ENCODE measurements at regions not wholly inside any gene's neighbourhood (a gene's known extent, or its start where the extent isn't known, plus 50 kb on each side); places are given as distances from the start of the nearest gene placed in this dataset.

DNA sequence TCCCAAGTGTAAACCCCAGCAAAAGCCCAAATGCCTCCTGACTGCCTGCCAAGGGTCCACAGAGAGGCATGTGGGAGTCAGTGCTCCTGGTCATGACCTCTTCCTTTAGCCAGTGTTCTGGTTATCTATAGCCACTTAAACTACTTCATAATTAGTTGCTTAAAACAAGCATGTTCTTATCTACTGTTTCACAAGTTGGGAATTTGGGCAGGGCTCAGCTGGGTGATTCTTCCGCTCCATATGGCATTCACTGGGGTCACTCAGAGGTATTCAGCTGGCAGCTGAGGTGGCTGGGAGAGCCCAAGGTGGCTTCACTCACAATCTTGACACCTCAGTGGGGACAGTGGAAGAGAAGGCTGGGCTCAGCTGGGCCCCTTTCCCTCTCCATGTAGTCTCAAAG is 184.0 kb upstream of the RGS6 start:
- Mint-ChIP-seq H3K27ac (ENCODE audit: unreplicated experiment) (no peak overlapping the region), H3K4me3 (ENCODE audit: unreplicated experiment) (no peak overlapping the region), H3K27me3 (ENCODE audit: low read depth) (no peaks in the 10 kb centered on the region), H3K36me3 (ENCODE audit: low read depth) (peaks cover 3% of the 10 kb centered on the region), H3K9me3 (ENCODE audit: low read depth) (peaks cover 17% of the 10 kb centered on the region), H3K4me1 (ENCODE audit: low read depth) (peaks cover 11% of the 10 kb centered on the region)
- DNase-seq (ENCODE audit: low spot score) = no peak
- TF ChIP-seq, protein P1, sequence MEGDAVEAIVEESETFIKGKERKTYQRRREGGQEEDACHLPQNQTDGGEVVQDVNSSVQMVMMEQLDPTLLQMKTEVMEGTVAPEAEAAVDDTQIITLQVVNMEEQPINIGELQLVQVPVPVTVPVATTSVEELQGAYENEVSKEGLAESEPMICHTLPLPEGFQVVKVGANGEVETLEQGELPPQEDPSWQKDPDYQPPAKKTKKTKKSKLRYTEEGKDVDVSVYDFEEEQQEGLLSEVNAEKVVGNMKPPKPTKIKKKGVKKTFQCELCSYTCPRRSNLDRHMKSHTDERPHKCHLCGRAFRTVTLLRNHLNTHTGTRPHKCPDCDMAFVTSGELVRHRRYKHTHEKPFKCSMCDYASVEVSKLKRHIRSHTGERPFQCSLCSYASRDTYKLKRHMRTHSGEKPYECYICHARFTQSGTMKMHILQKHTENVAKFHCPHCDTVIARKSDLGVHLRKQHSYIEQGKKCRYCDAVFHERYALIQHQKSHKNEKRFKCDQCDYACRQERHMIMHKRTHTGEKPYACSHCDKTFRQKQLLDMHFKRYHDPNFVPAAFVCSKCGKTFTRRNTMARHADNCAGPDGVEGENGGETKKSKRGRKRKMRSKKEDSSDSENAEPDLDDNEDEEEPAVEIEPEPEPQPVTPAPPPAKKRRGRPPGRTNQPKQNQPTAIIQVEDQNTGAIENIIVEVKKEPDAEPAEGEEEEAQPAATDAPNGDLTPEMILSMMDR (IDR thresholded peaks at IDR 0.05) = no peak

DNA sequence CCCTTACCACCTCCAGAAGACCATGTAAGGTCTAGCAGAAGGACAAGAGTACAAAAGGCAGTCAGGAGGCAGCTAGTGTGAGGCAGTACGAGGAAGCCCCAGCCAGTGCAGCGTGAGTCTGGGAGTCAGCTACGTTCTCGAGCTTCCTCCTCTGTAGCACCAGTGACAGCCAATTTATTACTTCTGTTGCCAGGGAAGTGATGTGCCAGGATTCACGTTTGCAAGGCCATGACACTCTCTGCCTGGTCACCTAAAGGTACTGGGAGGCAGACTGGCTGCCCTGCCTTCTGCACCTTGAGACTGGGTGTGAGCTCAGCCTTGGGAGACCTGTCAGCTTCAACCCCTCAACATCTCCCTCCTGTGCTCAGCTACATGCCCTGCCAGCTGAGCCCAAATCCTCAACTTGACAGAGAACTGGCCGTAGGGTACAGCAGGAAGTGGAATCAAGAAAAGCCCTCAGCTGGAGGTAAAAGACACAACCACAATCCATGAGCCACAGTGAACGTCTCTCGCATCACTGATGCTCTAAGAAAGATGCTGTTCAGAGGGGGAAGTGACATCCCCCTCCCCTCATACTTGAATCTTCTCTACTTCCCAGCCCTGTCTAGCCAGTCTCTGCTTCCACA is 182.5 kb upstream of the RGS6 start:
- Mint-ChIP-seq H3K4me1 (ENCODE audit: low read depth) (peaks cover 21% of the 10 kb centered on the region), H3K4me3 (ENCODE audit: unreplicated experiment) (no peak overlapping the region), H3K27ac (ENCODE audit: unreplicated experiment) (no peak overlapping the region), H3K36me3 (ENCODE audit: low read depth) (peaks cover 3% of the 10 kb centered on the region), H3K9me3 (ENCODE audit: low read depth) (peaks cover 17% of the 10 kb centered on the region), H3K27me3 (ENCODE audit: low read depth) (no peaks in the 10 kb centered on the region)
- TF ChIP-seq, protein P1 (IDR thresholded peaks at IDR 0.05) = peak; percentile 22
- DNase-seq (ENCODE audit: low spot score) = no peak

DNA sequence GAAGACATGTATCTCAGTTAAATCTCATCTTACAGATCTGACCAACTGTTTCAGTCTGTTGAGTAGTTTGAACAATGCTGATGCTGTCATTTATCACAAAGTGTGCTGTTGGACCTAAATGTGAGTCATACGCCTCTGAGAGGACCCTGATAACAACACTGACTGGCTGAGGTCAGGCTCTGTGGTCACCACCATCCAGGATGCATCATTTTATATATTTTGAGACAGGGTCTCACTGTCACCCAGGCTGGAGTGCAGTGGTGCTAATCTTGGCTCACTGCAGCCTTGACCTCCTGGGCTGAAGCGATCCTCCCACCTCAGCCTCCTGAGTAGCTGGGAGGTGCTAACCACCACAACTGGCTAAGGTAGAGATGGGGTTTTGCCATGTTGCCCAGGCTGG is 181.0 kb upstream of the RGS6 start:
- no peak for DNase-seq (ENCODE audit: low spot score)
- Mint-ChIP-seq H3K27me3 (ENCODE audit: low read depth) (no peaks in the 10 kb centered on the region), H3K9me3 (ENCODE audit: low read depth) (peaks cover 17% of the 10 kb centered on the region), H3K4me3 (ENCODE audit: unreplicated experiment) (no peak overlapping the region), H3K36me3 (ENCODE audit: low read depth) (peaks cover 3% of the 10 kb centered on the region), H3K4me1 (ENCODE audit: low read depth) (peaks cover 21% of the 10 kb centered on the region), H3K27ac (ENCODE audit: unreplicated experiment) (no peak overlapping the region)
- TF ChIP-seq, protein P1 (IDR thresholded peaks at IDR 0.05) = no peak

DNA sequence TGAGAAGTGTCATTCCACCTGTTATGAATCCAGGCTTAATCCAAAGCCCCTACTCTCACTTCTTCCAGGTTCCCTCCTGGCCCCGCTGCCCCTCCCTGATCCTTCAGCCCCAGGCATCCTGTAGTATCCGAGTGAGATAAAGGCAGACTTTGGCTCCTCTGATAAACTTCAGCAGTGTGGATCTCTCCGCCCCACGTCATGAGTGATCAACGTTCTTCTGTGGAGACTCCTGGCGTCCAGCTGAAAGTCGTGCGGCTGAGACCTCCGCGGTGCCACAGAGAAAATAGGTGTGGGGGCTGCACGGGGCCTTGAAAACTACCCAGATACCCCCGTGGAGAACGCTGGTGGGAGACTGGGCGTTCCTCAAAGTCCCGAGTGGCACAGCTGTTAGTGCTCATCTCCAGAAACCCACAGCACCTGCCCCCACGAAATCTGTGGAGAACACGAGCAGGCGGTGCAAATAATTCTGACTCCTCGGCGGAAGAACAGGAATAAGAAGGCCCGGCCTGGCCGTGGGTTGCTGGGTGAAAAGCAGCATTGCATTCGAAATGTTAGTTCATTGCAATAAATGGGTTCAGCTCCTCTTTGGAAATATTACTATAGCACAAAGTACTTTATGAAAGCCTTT is 180.0 kb upstream of the RGS6 start:
- no peak overlapping the region for H3K4me3 Mint-ChIP-seq (ENCODE audit: unreplicated experiment)
- peaks cover 3% of the 10 kb centered on the region for H3K36me3 Mint-ChIP-seq (ENCODE audit: low read depth)
- no peak for DNase-seq (ENCODE audit: low spot score)
- no peak overlapping the region for H3K27ac Mint-ChIP-seq (ENCODE audit: unreplicated experiment)
- H3K4me1 Mint-ChIP-seq (ENCODE audit: low read depth) = peaks cover 21% of the 10 kb centered on the region
- TF ChIP-seq, protein P1 (IDR thresholded peaks at IDR 0.05) = no peak
- no peaks in the 10 kb centered on the region for H3K27me3 Mint-ChIP-seq (ENCODE audit: low read depth)
- H3K9me3 Mint-ChIP-seq (ENCODE audit: low read depth) = peaks cover 17% of the 10 kb centered on the region

DNA sequence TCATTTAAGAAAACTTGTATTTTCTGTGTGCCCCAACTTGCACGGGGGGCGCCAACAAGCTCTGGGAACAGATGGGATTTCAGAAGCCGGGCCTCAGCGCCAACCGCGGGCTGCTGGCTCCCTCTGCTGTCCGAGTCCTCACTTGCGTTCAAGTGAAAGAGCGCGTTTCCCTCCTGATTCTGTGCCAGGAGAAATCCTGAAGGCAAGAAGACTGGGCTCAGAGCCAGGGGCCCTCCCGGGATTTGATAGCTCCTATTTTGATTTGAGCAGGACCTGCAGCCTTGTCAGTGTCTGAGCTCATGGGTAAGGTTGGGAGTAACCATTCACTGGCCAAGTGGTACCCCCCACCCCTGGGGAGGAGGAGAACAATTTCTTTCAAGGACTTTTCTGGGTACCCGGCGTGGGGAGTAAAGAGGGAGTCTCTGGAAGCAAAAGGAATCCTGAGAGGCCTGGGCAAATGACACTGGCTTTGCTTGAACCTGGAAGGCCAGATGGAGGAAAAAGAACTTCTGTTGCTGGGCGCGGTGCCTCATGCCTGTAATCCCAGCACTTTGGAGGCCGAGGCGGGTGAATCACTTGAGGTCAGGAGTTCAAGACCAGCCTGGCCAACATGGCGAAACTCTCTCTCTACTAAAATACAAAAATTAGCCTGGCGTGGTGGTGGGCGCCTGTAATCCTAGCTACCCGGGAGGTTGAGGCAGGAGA is 179.0 kb upstream of the RGS6 start:
- H3K27me3 Mint-ChIP-seq (ENCODE audit: low read depth) = no peaks in the 10 kb centered on the region
- peaks cover 21% of the 10 kb centered on the region for H3K4me1 Mint-ChIP-seq (ENCODE audit: low read depth)
- H3K4me3 Mint-ChIP-seq (ENCODE audit: unreplicated experiment) = peak overlapping the region; percentile 61
- H3K9me3 Mint-ChIP-seq (ENCODE audit: low read depth) = peaks cover 8% of the 10 kb centered on the region
- peaks cover 3% of the 10 kb centered on the region for H3K36me3 Mint-ChIP-seq (ENCODE audit: low read depth)
- H3K27ac Mint-ChIP-seq (ENCODE audit: unreplicated experiment) = peak overlapping the region; percentile 9
- TF ChIP-seq, protein P1 (IDR thresholded peaks at IDR 0.05) = peak; percentile 99
- DNase-seq (ENCODE audit: low spot score) = no peak
